ENCODE measurements at regions not wholly inside any gene's neighbourhood (a gene's known extent, or its start where the extent isn't known, plus 50 kb on each side); places are given as distances from the start of the nearest gene placed in this dataset.

- no peaks in the 10 kb centered on the region for H3K4me1 Mint-ChIP-seq (ENCODE audit: low read depth)
- DNase-seq, result no peak
- no peaks in the 10 kb centered on the region for H3K27me3 Mint-ChIP-seq (ENCODE audit: low read depth)
- no peak overlapping the region for H3K27ac Mint-ChIP-seq
- H3K4me3 Mint-ChIP-seq, result no peak overlapping the region
- H3K9me3 Mint-ChIP-seq, result no peaks in the 10 kb centered on the region
- H3K36me3 Mint-ChIP-seq (ENCODE audit: low read depth), result no peaks in the 10 kb centered on the region
- CTCF ChIA-PET, result no interaction called here
- intact Hi-C loops (cut with micrococcal nuclease), result no loop called here
Measured at GRCh38 chrX:5752831-5753230, 475.8 kb downstream of the NLGN4X start.

GRCh38 chrX:5748586-5749150 lies 480.0 kb downstream of the NLGN4X start:
- no peaks in the 10 kb centered on the region for H3K36me3 Mint-ChIP-seq (ENCODE audit: low read depth)
- no peak for DNase-seq
- peaks cover 4% of the 10 kb centered on the region for H3K9me3 Mint-ChIP-seq
- no peaks in the 10 kb centered on the region for H3K27me3 Mint-ChIP-seq (ENCODE audit: low read depth)
- intact Hi-C loops (cut with micrococcal nuclease), result no loop called here
- CTCF ChIA-PET, result no interaction called here
- H3K4me3 Mint-ChIP-seq, result no peak overlapping the region
- no peaks in the 10 kb centered on the region for H3K4me1 Mint-ChIP-seq (ENCODE audit: low read depth)
- H3K27ac Mint-ChIP-seq, result no peak overlapping the region

- CTCF ChIA-PET, result no interaction called here
- no peaks in the 10 kb centered on the region for H3K4me1 Mint-ChIP-seq (ENCODE audit: low read depth)
- peaks cover 4% of the 10 kb centered on the region for H3K9me3 Mint-ChIP-seq
- intact Hi-C loops (cut with micrococcal nuclease), result no loop called here
- H3K27me3 Mint-ChIP-seq (ENCODE audit: low read depth), result no peaks in the 10 kb centered on the region
- no peak overlapping the region for H3K4me3 Mint-ChIP-seq
- DNase-seq, result no peak
- H3K27ac Mint-ChIP-seq, result no peak overlapping the region
- H3K36me3 Mint-ChIP-seq (ENCODE audit: low read depth), result no peaks in the 10 kb centered on the region
Measured at GRCh38 chrX:5746231-5746630, 482.4 kb downstream of the NLGN4X start.

- Mint-ChIP-seq H3K4me1 (ENCODE audit: low read depth) (no peaks in the 10 kb centered on the region), H3K36me3 (ENCODE audit: low read depth) (no peaks in the 10 kb centered on the region), H3K27ac (no peak overlapping the region), H3K9me3 (peaks cover 4% of the 10 kb centered on the region), H3K27me3 (ENCODE audit: low read depth) (no peaks in the 10 kb centered on the region), H3K4me3 (no peak overlapping the region)
- intact Hi-C loops (cut with micrococcal nuclease), result no loop called here
- CTCF ChIA-PET, result no interaction called here
- DNase-seq, result no peak
Measured at GRCh38 chrX:5733501-5733900, 495.2 kb downstream of the NLGN4X start.

GRCh38 chrX:5730556-5730955 lies 498.1 kb downstream of the NLGN4X start:
- no peak overlapping the region for H3K4me3 Mint-ChIP-seq
- no peaks in the 10 kb centered on the region for H3K27me3 Mint-ChIP-seq (ENCODE audit: low read depth)
- no peaks in the 10 kb centered on the region for H3K36me3 Mint-ChIP-seq (ENCODE audit: low read depth)
- no peak overlapping the region for H3K27ac Mint-ChIP-seq
- DNase-seq, result no peak
- CTCF ChIA-PET, result no interaction called here
- intact Hi-C loops (cut with micrococcal nuclease), result no loop called here
- H3K4me1 Mint-ChIP-seq (ENCODE audit: low read depth), result no peaks in the 10 kb centered on the region
- peaks cover 4% of the 10 kb centered on the region for H3K9me3 Mint-ChIP-seq

- H3K27ac Mint-ChIP-seq, result no peak overlapping the region
- no peaks in the 10 kb centered on the region for H3K27me3 Mint-ChIP-seq (ENCODE audit: low read depth)
- intact Hi-C loops (cut with micrococcal nuclease), result no loop called here
- DNase-seq, result no peak
- H3K36me3 Mint-ChIP-seq (ENCODE audit: low read depth), result no peaks in the 10 kb centered on the region
- no peak overlapping the region for H3K4me3 Mint-ChIP-seq
- no peaks in the 10 kb centered on the region for H3K9me3 Mint-ChIP-seq
- CTCF ChIA-PET, result no interaction called here
- no peaks in the 10 kb centered on the region for H3K4me1 Mint-ChIP-seq (ENCODE audit: low read depth)
Measured at GRCh38 chrX:5726224-5726623, 502.4 kb downstream of the NLGN4X start.

- Mint-ChIP-seq H3K4me1 (ENCODE audit: low read depth) (no peaks in the 10 kb centered on the region), H3K36me3 (ENCODE audit: low read depth) (no peaks in the 10 kb centered on the region), H3K27ac (no peak overlapping the region), H3K4me3 (no peak overlapping the region), H3K27me3 (ENCODE audit: low read depth) (no peaks in the 10 kb centered on the region), H3K9me3 (no peaks in the 10 kb centered on the region)
- CTCF ChIA-PET, result no interaction called here
- DNase-seq, result no peak
- intact Hi-C loops (cut with micrococcal nuclease), result no loop called here
Measured at GRCh38 chrX:5724123-5724522, 504.5 kb downstream of the NLGN4X start.

GRCh38 chrX:5718651-5719050 lies 510.0 kb downstream of the NLGN4X start:
- CTCF ChIA-PET, result no interaction called here
- Mint-ChIP-seq H3K27me3 (ENCODE audit: low read depth) (no peaks in the 10 kb centered on the region), H3K4me1 (ENCODE audit: low read depth) (no peaks in the 10 kb centered on the region), H3K27ac (no peak overlapping the region), H3K4me3 (no peak overlapping the region), H3K9me3 (peaks cover 5% of the 10 kb centered on the region), H3K36me3 (ENCODE audit: low read depth) (no peaks in the 10 kb centered on the region)
- intact Hi-C loops (cut with micrococcal nuclease), result no loop called here
- DNase-seq, result no peak

- DNase-seq, result no peak
- no peaks in the 10 kb centered on the region for H3K36me3 Mint-ChIP-seq (ENCODE audit: low read depth)
- no peaks in the 10 kb centered on the region for H3K4me1 Mint-ChIP-seq (ENCODE audit: low read depth)
- intact Hi-C loops (cut with micrococcal nuclease), result no loop called here
- H3K9me3 Mint-ChIP-seq, result peaks cover 5% of the 10 kb centered on the region
- no peak overlapping the region for H3K4me3 Mint-ChIP-seq
- H3K27ac Mint-ChIP-seq, result no peak overlapping the region
- CTCF ChIA-PET, result no interaction called here
- no peaks in the 10 kb centered on the region for H3K27me3 Mint-ChIP-seq (ENCODE audit: low read depth)
Measured at GRCh38 chrX:5716666-5717065, 512.0 kb downstream of the NLGN4X start.

GRCh38 chrX:5708251-5708650 lies 520.4 kb downstream of the NLGN4X start:
- Mint-ChIP-seq H3K27ac (no peak overlapping the region), H3K4me3 (no peak overlapping the region), H3K27me3 (ENCODE audit: low read depth) (no peaks in the 10 kb centered on the region), H3K4me1 (ENCODE audit: low read depth) (no peaks in the 10 kb centered on the region), H3K36me3 (ENCODE audit: low read depth) (no peaks in the 10 kb centered on the region), H3K9me3 (peaks cover 1% of the 10 kb centered on the region)
- intact Hi-C loops (cut with micrococcal nuclease), result no loop called here
- CTCF ChIA-PET, result no interaction called here
- no peak for DNase-seq

GRCh38 chrX:5702890-5703289 lies 525.8 kb downstream of the NLGN4X start:
- no peaks in the 10 kb centered on the region for H3K4me1 Mint-ChIP-seq (ENCODE audit: low read depth)
- peaks cover 1% of the 10 kb centered on the region for H3K9me3 Mint-ChIP-seq
- no peaks in the 10 kb centered on the region for H3K27me3 Mint-ChIP-seq (ENCODE audit: low read depth)
- no peak for DNase-seq
- intact Hi-C loops (cut with micrococcal nuclease), result no loop called here
- CTCF ChIA-PET, result no interaction called here
- H3K27ac Mint-ChIP-seq, result no peak overlapping the region
- no peaks in the 10 kb centered on the region for H3K36me3 Mint-ChIP-seq (ENCODE audit: low read depth)
- H3K4me3 Mint-ChIP-seq, result no peak overlapping the region

- H3K9me3 Mint-ChIP-seq, result no peaks in the 10 kb centered on the region
- no peaks in the 10 kb centered on the region for H3K36me3 Mint-ChIP-seq (ENCODE audit: low read depth)
- DNase-seq, result no peak
- no peak overlapping the region for H3K4me3 Mint-ChIP-seq
- H3K27ac Mint-ChIP-seq, result no peak overlapping the region
- CTCF ChIA-PET, result no interaction called here
- intact Hi-C loops (cut with micrococcal nuclease), result no loop called here
- H3K4me1 Mint-ChIP-seq (ENCODE audit: low read depth), result no peaks in the 10 kb centered on the region
- H3K27me3 Mint-ChIP-seq (ENCODE audit: low read depth), result no peaks in the 10 kb centered on the region
Measured at GRCh38 chrX:5695971-5696370, 532.7 kb downstream of the NLGN4X start.

GRCh38 chrX:5683996-5684395 lies 544.7 kb downstream of the NLGN4X start:
- CTCF ChIA-PET, result no interaction called here
- no peak overlapping the region for H3K27ac Mint-ChIP-seq
- intact Hi-C loops (cut with micrococcal nuclease), result no loop called here
- H3K27me3 Mint-ChIP-seq (ENCODE audit: low read depth), result no peaks in the 10 kb centered on the region
- no peak for DNase-seq
- no peaks in the 10 kb centered on the region for H3K36me3 Mint-ChIP-seq (ENCODE audit: low read depth)
- H3K4me1 Mint-ChIP-seq (ENCODE audit: low read depth), result no peaks in the 10 kb centered on the region
- no peak overlapping the region for H3K4me3 Mint-ChIP-seq
- H3K9me3 Mint-ChIP-seq, result peaks cover 1% of the 10 kb centered on the region

GRCh38 chrX:5681159-5681558 lies 547.5 kb downstream of the NLGN4X start:
- no peaks in the 10 kb centered on the region for H3K36me3 Mint-ChIP-seq (ENCODE audit: low read depth)
- intact Hi-C loops (cut with micrococcal nuclease), result no loop called here
- peaks cover 1% of the 10 kb centered on the region for H3K9me3 Mint-ChIP-seq
- no peak overlapping the region for H3K4me3 Mint-ChIP-seq
- H3K27me3 Mint-ChIP-seq (ENCODE audit: low read depth), result no peaks in the 10 kb centered on the region
- DNase-seq, result no peak
- no peak overlapping the region for H3K27ac Mint-ChIP-seq
- CTCF ChIA-PET, result no interaction called here
- no peaks in the 10 kb centered on the region for H3K4me1 Mint-ChIP-seq (ENCODE audit: low read depth)
